DOHH2 (cell line): ENCODE measurements at regions not wholly inside any gene's neighbourhood (a gene's known extent, or its start where the extent isn't known, plus 50 kb on each side); places are given as distances from the start of the nearest gene placed in this dataset.

ENCODE experiments used
- H3F3A ChIP-seq: fragments of 200-600 bp; sonication (generic), shearing (Covaris generic); 2 replicates; pipeline ENCODE4 v1.6.0; 2016; ENCODE audit warnings: antibody characterized with exemption, mild to moderate bottlenecking; ENCODE audit not compliant: control insufficient read depth, insufficient read depth
- H3K27ac ChIP-seq: fragments of 200-600 bp; sonication (generic); 2 replicates; pipeline ENCODE4 v1.5.1; 2014; ENCODE audit warnings: low read depth, mild to moderate bottlenecking, low read length, moderate library complexity
- H3K27me3 ChIP-seq: fragments of 200-600 bp; sonication (generic); 2 replicates; pipeline ENCODE4 v1.6.1; 2014; ENCODE audit warnings: mild to moderate bottlenecking, low read length, mixed read lengths; ENCODE audit not compliant: control insufficient read depth
- H3K36me3 ChIP-seq: fragments of 200-600 bp; sonication (generic); 2 replicates; pipeline ENCODE4 v1.6.1; 2014; ENCODE audit warnings: mild to moderate bottlenecking, low read length, moderate library complexity, mixed read lengths; ENCODE audit not compliant: control insufficient read depth
- H3K4me1 ChIP-seq: fragments of 200-600 bp; sonication (generic); 2 replicates; pipeline ENCODE4 v1.6.1; 2014; ENCODE audit warnings: mild to moderate bottlenecking, low read length, mixed read lengths; ENCODE audit not compliant: control insufficient read depth
- H3K4me2 ChIP-seq: fragments of 200-600 bp; sonication (generic); 2 replicates; pipeline ENCODE4 v1.6.0; 2014; ENCODE audit warnings: mild to moderate bottlenecking, low read length, moderate library complexity
- H3K4me3 ChIP-seq: fragments of 200-600 bp; sonication (generic); 2 replicates; pipeline ENCODE4 v1.5.1; 2014; ENCODE audit warnings: mild to moderate bottlenecking, low read length, mixed read lengths
- H3K79me2 ChIP-seq: fragments of 200-600 bp; sonication (generic); 2 replicates; pipeline ENCODE4 v1.6.1; 2014; ENCODE audit warnings: mild to moderate bottlenecking, low read length, mixed read lengths; ENCODE audit not compliant: control insufficient read depth
- H3K9me2 ChIP-seq: fragments of 200-600 bp; sonication (generic); replicated peaks from 2 replicates; pipeline ENCODE4 v1.6.1; 2014; ENCODE audit warnings: mild to moderate bottlenecking, low read length, mixed read lengths; ENCODE audit not compliant: control insufficient read depth
- H3K9me3 ChIP-seq: fragments of 200-600 bp; sonication (generic); 2 replicates; pipeline ENCODE4 v1.6.1; 2014; ENCODE audit warnings: antibody characterized with exemption, low read length, mixed read lengths; ENCODE audit not compliant: control insufficient read depth, insufficient read depth
- H4K20me1 ChIP-seq: fragments of 200-600 bp; sonication (generic); 2 replicates; pipeline ENCODE4 v1.6.0; 2014; ENCODE audit warnings: low read depth, mild to moderate bottlenecking, antibody characterized with exemption, low read length, moderate library complexity; ENCODE audit not compliant: control insufficient read depth, insufficient read depth
- CTCF ChIP-seq: fragments of 200-600 bp; sonication (generic); IDR thresholded peaks from one replicate; pipeline ENCODE4 v1.5.1; 2014; ENCODE audit warnings: antibody characterized with exemption, mild to moderate bottlenecking, low read depth, low read length; ENCODE audit not compliant: poor library complexity, severe bottlenecking
- EZH2phosphoT487 ChIP-seq: fragments of 200-600 bp; sonication (generic); IDR thresholded peaks from 2 replicates; pipeline ENCODE4 v1.6.1; 2017; ENCODE audit warnings: borderline replicate concordance, mild to moderate bottlenecking, antibody characterized with exemption, low read length, moderate library complexity, mixed read lengths

DNA sequence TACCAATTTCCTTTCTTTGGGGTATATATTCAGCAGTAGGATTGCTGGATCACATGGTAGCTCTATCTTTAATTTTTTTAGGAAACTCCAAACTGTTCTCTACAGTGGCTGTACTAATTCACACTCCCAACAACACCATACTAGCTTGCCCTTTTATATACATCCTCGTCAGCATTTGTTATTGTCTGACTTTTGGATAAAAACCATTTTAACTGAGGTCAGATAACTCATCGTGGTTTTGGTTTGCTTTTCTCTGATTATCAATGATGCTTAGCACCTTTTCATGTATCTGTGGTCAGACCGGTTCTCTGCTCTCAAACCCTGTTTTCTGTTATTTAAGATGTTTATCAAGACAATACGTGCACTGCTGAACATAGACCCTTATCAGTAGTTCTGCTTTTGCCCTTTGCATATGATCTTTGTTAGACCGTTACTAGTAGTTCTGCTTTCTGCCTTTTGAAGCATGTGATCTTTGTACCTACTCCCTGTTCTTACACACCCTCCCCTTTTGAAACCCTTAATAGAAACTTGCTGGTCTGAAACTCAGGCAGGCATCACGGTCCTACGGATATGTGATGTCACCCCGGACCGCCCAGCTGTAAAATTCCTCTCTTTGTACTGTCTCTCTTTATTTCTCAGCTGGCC is 474.3 kb downstream of the RSL24D1 start:
- Histone ChIP-seq H3K4me2 (no peak overlapping the region), H4K20me1 (no peaks in the 10 kb centered on the region), H3K79me2 (no peaks in the 10 kb centered on the region), H3K27ac (no peak overlapping the region), H3K4me3 (no peak overlapping the region), H3K9me3 (no peaks in the 10 kb centered on the region), H3K36me3 (no peaks in the 10 kb centered on the region), H3F3A (no peaks in the 10 kb centered on the region), H3K9me2 (no peaks in the 10 kb centered on the region), H3K4me1 (no peaks in the 10 kb centered on the region), H3K27me3 (no peaks in the 10 kb centered on the region)
- TF ChIP-seq CTCF (no peak), EZH2phosphoT487 (no peak)

- Histone ChIP-seq H3K4me3 (no peak overlapping the region), H3K79me2 (no peaks in the 10 kb centered on the region), H3F3A (no peaks in the 10 kb centered on the region), H3K36me3 (no peaks in the 10 kb centered on the region), H3K9me2 (no peaks in the 10 kb centered on the region), H3K4me2 (no peak overlapping the region), H4K20me1 (no peaks in the 10 kb centered on the region), H3K9me3 (no peaks in the 10 kb centered on the region), H3K27me3 (no peaks in the 10 kb centered on the region), H3K4me1 (no peaks in the 10 kb centered on the region), H3K27ac (no peak overlapping the region)
- TF ChIP-seq CTCF (no peak), EZH2phosphoT487 (no peak)
Observed at GRCh38 chr15:54719325-54719724, 477.4 kb downstream of the RSL24D1 start.

GRCh38 chr15:54707805-54708752 is 488.7 kb downstream of the RSL24D1 start:
- no peaks in the 10 kb centered on the region for H3F3A ChIP-seq
- H3K9me2 ChIP-seq: no peaks in the 10 kb centered on the region
- TF ChIP-seq CTCF: no peak
- TF ChIP-seq EZH2phosphoT487: no peak
- no peak overlapping the region for H3K27ac ChIP-seq
- no peaks in the 10 kb centered on the region for H4K20me1 ChIP-seq
- no peaks in the 10 kb centered on the region for H3K27me3 ChIP-seq
- no peaks in the 10 kb centered on the region for H3K4me1 ChIP-seq
- H3K4me3 ChIP-seq: no peak overlapping the region
- no peaks in the 10 kb centered on the region for H3K79me2 ChIP-seq
- no peak overlapping the region for H3K4me2 ChIP-seq
- H3K9me3 ChIP-seq: no peaks in the 10 kb centered on the region
- no peaks in the 10 kb centered on the region for H3K36me3 ChIP-seq
